22Rv1 (cell line): ENCODE measurements at regions not wholly inside any gene's neighbourhood (a gene's known extent, or its start where the extent isn't known, plus 50 kb on each side); places are given as distances from the start of the nearest gene placed in this dataset.

Experiments
- ZFX ChIP-seq: fragments of 450-650 bp; IDR thresholded peaks from 2 replicates; pipeline ENCODE4 v1.6.1; 2017; ENCODE audit warnings: antibody characterized with exemption, borderline replicate concordance
- TF ChIP-seq, protein P1 (sequence below): fragments of 450-650 bp; IDR thresholded peaks from 2 replicates; pipeline ENCODE4 v1.5.1; 2017; ENCODE audit warnings: mild to moderate bottlenecking

GRCh38 chr7:68449816-68450215 is 1148.5 kb upstream of the AUTS2 start:
- TF ChIP-seq, protein P1, sequence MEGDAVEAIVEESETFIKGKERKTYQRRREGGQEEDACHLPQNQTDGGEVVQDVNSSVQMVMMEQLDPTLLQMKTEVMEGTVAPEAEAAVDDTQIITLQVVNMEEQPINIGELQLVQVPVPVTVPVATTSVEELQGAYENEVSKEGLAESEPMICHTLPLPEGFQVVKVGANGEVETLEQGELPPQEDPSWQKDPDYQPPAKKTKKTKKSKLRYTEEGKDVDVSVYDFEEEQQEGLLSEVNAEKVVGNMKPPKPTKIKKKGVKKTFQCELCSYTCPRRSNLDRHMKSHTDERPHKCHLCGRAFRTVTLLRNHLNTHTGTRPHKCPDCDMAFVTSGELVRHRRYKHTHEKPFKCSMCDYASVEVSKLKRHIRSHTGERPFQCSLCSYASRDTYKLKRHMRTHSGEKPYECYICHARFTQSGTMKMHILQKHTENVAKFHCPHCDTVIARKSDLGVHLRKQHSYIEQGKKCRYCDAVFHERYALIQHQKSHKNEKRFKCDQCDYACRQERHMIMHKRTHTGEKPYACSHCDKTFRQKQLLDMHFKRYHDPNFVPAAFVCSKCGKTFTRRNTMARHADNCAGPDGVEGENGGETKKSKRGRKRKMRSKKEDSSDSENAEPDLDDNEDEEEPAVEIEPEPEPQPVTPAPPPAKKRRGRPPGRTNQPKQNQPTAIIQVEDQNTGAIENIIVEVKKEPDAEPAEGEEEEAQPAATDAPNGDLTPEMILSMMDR, result no peak
- no peak for TF ChIP-seq ZFX
